ENCODE measurements at regions not wholly inside any gene's neighbourhood (a gene's known extent, or its start where the extent isn't known, plus 50 kb on each side); places are given as distances from the start of the nearest gene placed in this dataset.

- ATAC-seq (ENCODE audit: poor library complexity), result no peak
Observed at GRCh38 chr6:116996842-116997241, 119.8 kb downstream of the RFX6 start.

DNA sequence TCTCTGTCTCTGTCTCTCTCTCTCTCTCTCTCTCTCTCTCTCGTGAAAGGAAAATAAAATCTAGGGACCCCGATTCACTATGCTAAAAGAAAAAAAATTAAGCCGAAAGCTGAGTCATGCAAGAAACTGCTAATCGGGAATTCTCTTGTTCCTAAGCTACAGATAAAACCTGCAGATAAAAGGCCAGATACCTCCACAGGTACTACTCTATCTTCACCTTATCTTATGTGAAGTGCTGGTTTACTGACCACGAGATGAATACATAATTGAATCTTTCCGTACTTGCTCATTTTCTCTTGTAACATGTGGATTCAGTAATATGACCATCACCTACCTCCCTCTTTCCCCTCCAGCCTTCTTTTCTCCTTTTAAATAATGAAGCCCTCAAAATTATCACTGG lies 120.5 kb downstream of the RFX6 start:
- no peaks in the 10 kb centered on the region for H3K36me3 Mint-ChIP-seq (ENCODE audit: low read depth)
- ChIA-PET POLR2A (no interaction called here), CTCF (no interaction called here)
- Histone ChIP-seq H3K27me3 (ENCODE audit: control insufficient read depth in 1 of 2, insufficient read depth in 2 of 2, low read length in 2 of 2) (no peaks in the 10 kb centered on the region), H3K4me1 (ENCODE audit: insufficient read depth, low read length) (no peaks in the 10 kb centered on the region), H3K27ac (ENCODE audit: low read depth in 1 of 2, low read length in 2 of 2) (no peak overlapping the region), H3K4me3 (ENCODE audit: low read length) (no peak overlapping the region), H3K36me3 (ENCODE audit: insufficient read depth, low read length) (no peaks in the 10 kb centered on the region), H3K9me3 (ENCODE audit: control insufficient read depth in 1 of 2, insufficient read depth in 1 of 2, low read length in 2 of 2) (no peaks in the 10 kb centered on the region)
- H3K4me1 Mint-ChIP-seq (ENCODE audit: low read depth), result no peaks in the 10 kb centered on the region
- DNase-seq, result no peak
- intact Hi-C loops (cut with DNase I, micrococcal nuclease), result no loop called here
- no peak for ATAC-seq (ENCODE audit: poor library complexity)
- no peaks in the 10 kb centered on the region for H3K27me3 Mint-ChIP-seq
- TF ChIP-seq, protein P1, sequence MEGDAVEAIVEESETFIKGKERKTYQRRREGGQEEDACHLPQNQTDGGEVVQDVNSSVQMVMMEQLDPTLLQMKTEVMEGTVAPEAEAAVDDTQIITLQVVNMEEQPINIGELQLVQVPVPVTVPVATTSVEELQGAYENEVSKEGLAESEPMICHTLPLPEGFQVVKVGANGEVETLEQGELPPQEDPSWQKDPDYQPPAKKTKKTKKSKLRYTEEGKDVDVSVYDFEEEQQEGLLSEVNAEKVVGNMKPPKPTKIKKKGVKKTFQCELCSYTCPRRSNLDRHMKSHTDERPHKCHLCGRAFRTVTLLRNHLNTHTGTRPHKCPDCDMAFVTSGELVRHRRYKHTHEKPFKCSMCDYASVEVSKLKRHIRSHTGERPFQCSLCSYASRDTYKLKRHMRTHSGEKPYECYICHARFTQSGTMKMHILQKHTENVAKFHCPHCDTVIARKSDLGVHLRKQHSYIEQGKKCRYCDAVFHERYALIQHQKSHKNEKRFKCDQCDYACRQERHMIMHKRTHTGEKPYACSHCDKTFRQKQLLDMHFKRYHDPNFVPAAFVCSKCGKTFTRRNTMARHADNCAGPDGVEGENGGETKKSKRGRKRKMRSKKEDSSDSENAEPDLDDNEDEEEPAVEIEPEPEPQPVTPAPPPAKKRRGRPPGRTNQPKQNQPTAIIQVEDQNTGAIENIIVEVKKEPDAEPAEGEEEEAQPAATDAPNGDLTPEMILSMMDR (IDR thresholded peaks at IDR 0.05), result no peak
- no peak overlapping the region for H3K4me3 Mint-ChIP-seq
- no peak overlapping the region for H3K27ac Mint-ChIP-seq
- peaks cover 4% of the 10 kb centered on the region for H3K9me3 Mint-ChIP-seq

More at GRCh38 chr6:116996842-116997241, 119.8 kb downstream of the RFX6 start:
- H3K27me3 ChIP-seq (ENCODE audit: control insufficient read depth in 1 of 2, insufficient read depth in 2 of 2, low read length in 2 of 2), result no peaks in the 10 kb centered on the region
- CTCF ChIA-PET, result no interaction called here
- no peak for DNase-seq
- H3K27me3 Mint-ChIP-seq, result no peaks in the 10 kb centered on the region
- intact Hi-C loops (cut with DNase I, micrococcal nuclease), result no loop called here
- H3K4me3 ChIP-seq (ENCODE audit: low read length), result no peak overlapping the region
- POLR2A ChIA-PET, result no interaction called here
- no peak overlapping the region for H3K27ac ChIP-seq (ENCODE audit: low read depth in 1 of 2, low read length in 2 of 2)
- no peaks in the 10 kb centered on the region for H3K36me3 ChIP-seq (ENCODE audit: insufficient read depth, low read length)
- no peaks in the 10 kb centered on the region for H3K36me3 Mint-ChIP-seq (ENCODE audit: low read depth)
- H3K4me3 Mint-ChIP-seq, result no peak overlapping the region
- no peaks in the 10 kb centered on the region for H3K9me3 ChIP-seq (ENCODE audit: control insufficient read depth in 1 of 2, insufficient read depth in 1 of 2, low read length in 2 of 2)
- peaks cover 2% of the 10 kb centered on the region for H3K9me3 Mint-ChIP-seq
- no peaks in the 10 kb centered on the region for H3K4me1 ChIP-seq (ENCODE audit: insufficient read depth, low read length)
- no peaks in the 10 kb centered on the region for H3K4me1 Mint-ChIP-seq (ENCODE audit: low read depth)
- TF ChIP-seq, protein P1 (IDR thresholded peaks at IDR 0.05), result no peak
- no peak overlapping the region for H3K27ac Mint-ChIP-seq

GRCh38 chr6:117007659-117008058 lies 130.6 kb downstream of the RFX6 start:
- CTCF ChIA-PET, result no interaction called here
- Mint-ChIP-seq H3K4me3 (no peak overlapping the region), H3K36me3 (ENCODE audit: low read depth) (no peaks in the 10 kb centered on the region), H3K27ac (no peak overlapping the region), H3K27me3 (peaks cover 4% of the 10 kb centered on the region), H3K9me3 (peaks cover under 1% of the 10 kb centered on the region), H3K4me1 (ENCODE audit: low read depth) (no peaks in the 10 kb centered on the region)
- DNase-seq (no peak), ATAC-seq (ENCODE audit: poor library complexity) (no peak)
- no peak overlapping the region for H3K27ac ChIP-seq (ENCODE audit: low read depth in 1 of 2, low read length in 2 of 2)
- no peaks in the 10 kb centered on the region for H3K36me3 ChIP-seq (ENCODE audit: insufficient read depth, low read length)
- TF ChIP-seq, protein P1 (IDR thresholded peaks at IDR 0.05), result no peak
- no peaks in the 10 kb centered on the region for H3K9me3 ChIP-seq (ENCODE audit: control insufficient read depth in 1 of 2, insufficient read depth in 1 of 2, low read length in 2 of 2)
- POLR2A ChIA-PET, result no interaction called here
- no peak overlapping the region for H3K4me3 ChIP-seq (ENCODE audit: low read length)
- intact Hi-C loops (cut with DNase I, micrococcal nuclease), result no loop called here
- H3K4me1 ChIP-seq (ENCODE audit: insufficient read depth, low read length), result no peaks in the 10 kb centered on the region
- H3K27me3 ChIP-seq (ENCODE audit: control insufficient read depth in 1 of 2, insufficient read depth in 2 of 2, low read length in 2 of 2), result no peaks in the 10 kb centered on the region
